DND-41 (cell line): ENCODE measurements at regions not wholly inside any gene's neighbourhood (a gene's known extent, or its start where the extent isn't known, plus 50 kb on each side); places are given as distances from the start of the nearest gene placed in this dataset.

Experiments
- EZH2 ChIP-seq: IDR thresholded peaks from 3 replicates; pipeline ENCODE4 v1.6.1; 2012; ENCODE audit warnings: borderline replicate concordance, low read depth, mild to moderate bottlenecking, moderate library complexity, low read length, inconsistent platforms; ENCODE audit not compliant: severe bottlenecking
- TF ChIP-seq, protein P1 (sequence below): IDR thresholded peaks from 2 replicates; pipeline ENCODE4 v1.5.1; 2012; ENCODE audit warnings: borderline replicate concordance, low read length, moderate library complexity, mild to moderate bottlenecking; ENCODE audit not compliant: poor library complexity, severe bottlenecking; ENCODE audit errors: extremely low read depth

DNA sequence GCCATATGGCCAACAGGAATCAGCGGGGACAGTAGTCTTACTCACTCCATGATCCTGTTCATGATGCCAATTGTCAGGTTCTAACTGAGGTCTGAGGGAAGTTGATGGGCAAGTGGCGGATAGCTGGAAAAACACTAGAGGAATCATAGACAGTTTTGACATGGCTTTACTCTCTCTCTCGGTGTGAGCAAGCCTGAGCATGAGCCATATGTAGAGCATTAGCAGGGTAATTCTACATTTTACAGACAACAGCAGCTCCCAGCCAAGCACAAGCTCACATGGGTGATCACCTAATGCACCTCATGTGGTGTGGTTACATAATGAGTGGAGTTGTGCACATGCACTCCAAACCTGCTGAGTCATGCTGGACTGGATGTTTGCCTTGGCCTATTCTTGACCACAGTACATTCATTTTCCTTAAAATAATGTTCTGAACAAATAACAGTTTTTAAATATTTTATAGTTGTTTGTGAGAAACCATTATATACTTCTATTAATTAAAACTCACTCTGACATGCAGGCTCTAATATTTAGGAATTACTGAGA, 429.2 kb downstream of the GPAT3 start:
- TF ChIP-seq, protein P1, sequence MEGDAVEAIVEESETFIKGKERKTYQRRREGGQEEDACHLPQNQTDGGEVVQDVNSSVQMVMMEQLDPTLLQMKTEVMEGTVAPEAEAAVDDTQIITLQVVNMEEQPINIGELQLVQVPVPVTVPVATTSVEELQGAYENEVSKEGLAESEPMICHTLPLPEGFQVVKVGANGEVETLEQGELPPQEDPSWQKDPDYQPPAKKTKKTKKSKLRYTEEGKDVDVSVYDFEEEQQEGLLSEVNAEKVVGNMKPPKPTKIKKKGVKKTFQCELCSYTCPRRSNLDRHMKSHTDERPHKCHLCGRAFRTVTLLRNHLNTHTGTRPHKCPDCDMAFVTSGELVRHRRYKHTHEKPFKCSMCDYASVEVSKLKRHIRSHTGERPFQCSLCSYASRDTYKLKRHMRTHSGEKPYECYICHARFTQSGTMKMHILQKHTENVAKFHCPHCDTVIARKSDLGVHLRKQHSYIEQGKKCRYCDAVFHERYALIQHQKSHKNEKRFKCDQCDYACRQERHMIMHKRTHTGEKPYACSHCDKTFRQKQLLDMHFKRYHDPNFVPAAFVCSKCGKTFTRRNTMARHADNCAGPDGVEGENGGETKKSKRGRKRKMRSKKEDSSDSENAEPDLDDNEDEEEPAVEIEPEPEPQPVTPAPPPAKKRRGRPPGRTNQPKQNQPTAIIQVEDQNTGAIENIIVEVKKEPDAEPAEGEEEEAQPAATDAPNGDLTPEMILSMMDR = no peak
- no peak for TF ChIP-seq EZH2
